A549 (cell line): ENCODE measurements at regions not wholly inside any gene's neighbourhood (a gene's known extent, or its start where the extent isn't known, plus 50 kb on each side); places are given as distances from the start of the nearest gene placed in this dataset.
"Not testable (repeated sequence)": the region's sequence is repeated elsewhere in the genome, so short reads cannot be mapped to it uniquely, and the experiment has no call there.

Experiments used
- ATAC-seq, 2 experiments: fragments of 200-7000 bp in 1 of 2; fragments of >200 bp in 1 of 2; cut with Nextera tagmentation in 1 of 2; cut with Tn5 transposase in 1 of 2; 3 replicates each; pipeline versions ENCODE4 v1.8.0 to v1.9.1; 2018 to 2020; ENCODE audit warnings: mild to moderate bottlenecking in 1 of 2, moderate library complexity in 1 of 2
- CTCF ChIA-PET: fragments of 300-600 bp; sonication (Branson Sonifier 250); formaldehyde crosslinking; extraction: SDS; loops from one replicate; lab custom pipeline; 2021; ENCODE audit warnings: antibody characterized with exemption, inconsistent platforms; lab: Yijun Ruan, JAX
- POLR2A ChIA-PET: fragments of 350-600 bp; formaldehyde crosslinking; extraction: SDS; loops from one replicate; lab custom pipeline; 2021; ENCODE audit warnings: antibody characterized with exemption, inconsistent platforms; lab: Yijun Ruan, JAX
- DNase-seq, 2 experiments: peaks; one replicate each; pipeline versions ENCODE4 v3.0.0 to v3.0.0-alpha.2; 2011 to 2016; ENCODE audit warnings: low read depth in 1 of 2, low spot score in 1 of 2
- FAIRE-seq: peaks from 2 replicates; lab custom pipeline; 2011; peaks lifted over from hg19 to GRCh38; lab: Jason Lieb, UNC
- H3K27ac ChIP-seq, 2 experiments: fragments of >200 bp; sonication (Bioruptor Twin); formaldehyde crosslinking; 3 replicates each; pipeline ENCODE4 v1.5.1; 2016 to 2017
- H3K4me1 ChIP-seq: fragments of >200 bp; sonication (Bioruptor Twin); formaldehyde crosslinking; 3 replicates; pipeline ENCODE4 v1.6.1; 2016
- H3K4me2 ChIP-seq: fragments of >200 bp; sonication (Bioruptor Twin); formaldehyde crosslinking; 3 replicates; pipeline ENCODE4 v1.6.1; 2016
- H3K4me3 ChIP-seq: fragments of >200 bp; sonication (Bioruptor Twin); formaldehyde crosslinking; 3 replicates; pipeline ENCODE4 v1.5.1; 2016
- H3K9me3 ChIP-seq: fragments of >200 bp; sonication (Bioruptor Twin); formaldehyde crosslinking; 3 replicates; pipeline ENCODE4 v1.6.1; 2016
- BCL3 ChIP-seq: fragments of >200 bp; sonication (Bioruptor Twin); formaldehyde crosslinking; IDR thresholded peaks from 3 replicates; pipeline ENCODE4 v1.6.1; 2016
- CEBPB ChIP-seq, 2 experiments: fragments of >200 bp in 1 of 2; sonication (Bioruptor Twin) in 1 of 2; formaldehyde crosslinking in 1 of 2; IDR thresholded peaks; 2 replicates each; pipeline ENCODE4 v1.6.1; 2012 to 2016
- CHD2 ChIP-seq: fragments of 150-350 bp; IDR thresholded peaks from 2 replicates; pipeline ENCODE4 v1.6.1; 2014; ENCODE audit warnings: low read length; ENCODE audit not compliant: partially characterized antibody
- CHD4 ChIP-seq: fragments of 200-600 bp; sonication (generic); IDR thresholded peaks from 2 replicates; pipeline ENCODE4 v1.6.1; 2016; ENCODE audit warnings: antibody characterized with exemption, mild to moderate bottlenecking, borderline replicate concordance
- CTCF ChIP-seq: fragments of >200 bp; sonication (Bioruptor Twin); formaldehyde crosslinking; IDR thresholded peaks from 3 replicates; pipeline ENCODE4 v1.5.1; 2016
- EP300 ChIP-seq, 2 experiments: fragments of >200 bp; sonication (Bioruptor Twin); formaldehyde crosslinking; IDR thresholded peaks; 2 replicates in 1 of 2; 3 replicates in 1 of 2; pipeline ENCODE4 v1.6.1; 2016 to 2017
- ESRRA ChIP-seq: fragments of 150-350 bp; IDR thresholded peaks from 2 replicates; pipeline ENCODE4 v1.6.1; 2014; ENCODE audit warnings: mild to moderate bottlenecking, low read length, borderline replicate concordance
- GATA3 ChIP-seq: IDR thresholded peaks from 2 replicates; pipeline ENCODE4 v1.6.1; 2012; ENCODE audit warnings: borderline replicate concordance
- HDAC2 ChIP-seq: fragments of 200-600 bp; sonication (generic); IDR thresholded peaks from 2 replicates; pipeline ENCODE4 v1.6.1; 2016
- HOXA7 ChIP-seq: fragments of 250-450 bp; sonication (Bioruptor Pico); IDR thresholded peaks from 2 replicates; pipeline ENCODE4 v1.5.0; 2020; ENCODE audit warnings: mild to moderate bottlenecking, moderate library complexity
- JUN ChIP-seq, 2 experiments: fragments of >200 bp; sonication (Bioruptor Twin); formaldehyde crosslinking; IDR thresholded peaks; 2 replicates in 1 of 2; 3 replicates in 1 of 2; pipeline ENCODE4 v1.6.1; 2016 to 2017
- JUNB ChIP-seq: fragments of >200 bp; sonication (Bioruptor Twin); formaldehyde crosslinking; IDR thresholded peaks from 2 replicates; pipeline ENCODE4 v1.6.1; 2016
- KDM1A ChIP-seq: fragments of 200-600 bp; sonication (generic); IDR thresholded peaks from 2 replicates; pipeline ENCODE4 v1.6.1; 2016; ENCODE audit warnings: low read depth, mild to moderate bottlenecking
- KDM5A ChIP-seq: fragments of 200-600 bp; sonication (generic); IDR thresholded peaks from 2 replicates; pipeline ENCODE4 v1.6.1; 2016; ENCODE audit warnings: antibody characterized with exemption, mild to moderate bottlenecking
- MAFK ChIP-seq: fragments of 450-650 bp; IDR thresholded peaks from 2 replicates; pipeline ENCODE4 v1.6.1; 2014; ENCODE audit not compliant: partially characterized antibody
- NPAS2 ChIP-seq: fragments of 250-450 bp; sonication (Bioruptor Pico); IDR thresholded peaks from 2 replicates; pipeline ENCODE4 v1.8.0; 2022; ENCODE audit warnings: mild to moderate bottlenecking, moderate library complexity, borderline replicate concordance
- NR3C1 ChIP-seq: fragments of >200 bp; sonication (Bioruptor Twin); formaldehyde crosslinking; IDR thresholded peaks from 3 replicates; pipeline ENCODE4 v1.6.1; 2017
- POLR2A ChIP-seq: IDR thresholded peaks from 2 replicates; pipeline ENCODE4 v1.6.1; 2012; ENCODE audit warnings: mild to moderate bottlenecking, low read length
- RAD21 ChIP-seq, 2 experiments: fragments of >200 bp in 1 of 2; sonication (Bioruptor Twin) in 1 of 2; formaldehyde crosslinking in 1 of 2; IDR thresholded peaks in 1 of 2; conservative IDR thresholded peaks in 1 of 2; 2 replicates in 1 of 2; 3 replicates in 1 of 2; pipeline ENCODE4 v1.6.1; 2012 to 2018; ENCODE audit warnings: inconsistent platforms in 1 of 2
- RARB ChIP-seq: fragments of 250-450 bp; sonication (Bioruptor Pico); IDR thresholded peaks from 2 replicates; pipeline ENCODE4 v1.8.0; 2021; ENCODE audit warnings: mild to moderate bottlenecking, moderate library complexity
- RCOR1 ChIP-seq: fragments of 150-350 bp; IDR thresholded peaks from 2 replicates; pipeline ENCODE4 v1.6.1; 2014; ENCODE audit warnings: antibody characterized with exemption, low read length, low read depth
- REST ChIP-seq: fragments of 200-600 bp; sonication (generic); IDR thresholded peaks from 2 replicates; pipeline ENCODE4 v1.6.1; 2016; ENCODE audit warnings: antibody characterized with exemption, mild to moderate bottlenecking, moderate library complexity
- RFX5 ChIP-seq: fragments of 450-650 bp; IDR thresholded peaks from 2 replicates; pipeline ENCODE4 v1.7.1; 2014; ENCODE audit warnings: antibody characterized with exemption, mild to moderate bottlenecking, moderate library complexity
- SREBF2 ChIP-seq: fragments of 450-650 bp; IDR thresholded peaks from 2 replicates; pipeline ENCODE4 v1.6.1; 2014; ENCODE audit warnings: mild to moderate bottlenecking, moderate library complexity
- ZC3H11A ChIP-seq: fragments of 450-650 bp; IDR thresholded peaks from 2 replicates; pipeline ENCODE4 v1.6.1; 2014; ENCODE audit warnings: antibody characterized with exemption, mild to moderate bottlenecking
- WGBS: methylation state at CpG from one replicate; pipeline ENCODE4 v1.1.6; 2017; ENCODE audit errors: missing lambda C conversion rate; 5-methylcytosine and 5-hydroxymethylcytosine counted together

GRCh38 chr3:193970131-193970772 is 165.7 kb upstream of the HES1 start:
- FAIRE-seq, H3K4me2 ChIP-seq, H3K9me3 ChIP-seq, H3K27ac ChIP-seq, POLR2A ChIA-PET, H3K4me3 ChIP-seq: not testable (repeated sequence)
- TF ChIP-seq CTCF = peak; percentile 9; the same call in 1 of the 3 replicates
- peak; percentile 63 for TF ChIP-seq ZC3H11A
- peak in 1 of 2 experiments; percentile 25; a peak in 1 of 5 replicates for TF ChIP-seq RAD21 (conservative IDR thresholded peaks at IDR 0.05 in 1 of 2, IDR thresholded peaks at IDR 0.05 in 1 of 2)
- CTCF ChIA-PET = interaction anchor here (0.6 to 2.2 kb wide), 6 partner anchors 9 to 53 kb away, joined by 3 to 8 read pairs (median 4); no protein-coding TSS in a partner anchor
- DNase-seq (peak; percentile 24 to 57), ATAC-seq (peak; percentile 74 to 91; a peak in 5 of 6 replicates)
- 41% methylated on average over 7 of the region's 7 CpGs for WGBS
- H3K4me1 ChIP-seq = peaks cover 27% of the 10 kb centered on the region

- POLR2A ChIA-PET = no interaction called here
- no peak for DNase-seq
- CTCF ChIA-PET = interaction anchor here (1.1 to 2.2 kb wide), 5 partner anchors 10 to 31 kb away, joined by 3 to 8 read pairs (median 4); no protein-coding TSS in a partner anchor
- 71% methylated on average over 3 of the region's 3 CpGs for WGBS
- Histone ChIP-seq H3K4me2 (0 out of 3 replicates have a peak overlapping the region, but pooled peaks have one; percentile 16), H3K4me1 (peaks cover 31% of the 10 kb centered on the region), H3K27ac (no peak overlapping the region), H3K9me3 (no peaks in the 10 kb centered on the region), H3K4me3 (no peak overlapping the region)
- TF ChIP-seq ZC3H11A (no peak), KDM5A (no peak), BCL3 (no peak), GATA3 (no peak), CTCF (no peak), CHD2 (no peak), JUN (IDR thresholded peaks at IDR 0.05) (no peak), HDAC2 (no peak), CHD4 (no peak), SREBF2 (no peak), KDM1A (no peak), RARB (CRISPR knock-in tag) (no peak), HOXA7 (CRISPR knock-in tag) (no peak), EP300 (IDR thresholded peaks at IDR 0.05) (no peak)
- FAIRE-seq = no peak
- ATAC-seq = no peak
These were observed 165.2 kb upstream of the HES1 start for GRCh38 chr3:193970773-193971206.

GRCh38 chr3:193971261-193971751 is 164.6 kb upstream of the HES1 start:
- POLR2A ChIA-PET = no interaction called here
- no peak for TF ChIP-seq MAFK
- TF ChIP-seq REST = no peak
- TF ChIP-seq RCOR1 = no peak
- TF ChIP-seq CEBPB (IDR thresholded peaks at IDR 0.05) = no peak
- no peak for TF ChIP-seq RARB (CRISPR knock-in tag)
- TF ChIP-seq NPAS2 (CRISPR knock-in tag) = no peak
- no peak for TF ChIP-seq POLR2A
- TF ChIP-seq ESRRA = no peak
- TF ChIP-seq NR3C1 = no peak
- no peak for TF ChIP-seq RFX5
- TF ChIP-seq HOXA7 (CRISPR knock-in tag) = no peak
- TF ChIP-seq HDAC2 = no peak
- no peak for TF ChIP-seq JUNB
- CTCF ChIA-PET = interaction anchor here (1.1 to 2.2 kb wide), 2 partner anchors 10 kb away, joined by 3 to 8 read pairs; no protein-coding TSS in a partner anchor

More at GRCh38 chr3:193971261-193971751, 164.6 kb upstream of the HES1 start:
- H3K4me2 ChIP-seq = 0 out of 3 replicates have a peak overlapping the region, but pooled peaks have one; percentile 16
- H3K9me3 ChIP-seq = no peaks in the 10 kb centered on the region
- no peak overlapping the region for H3K4me3 ChIP-seq
- no peak overlapping the region for H3K27ac ChIP-seq
- ATAC-seq = no peak; a peak in 1 of 6 replicates
- peak in 1 of 2 experiments; percentile 12 for DNase-seq
- 79% methylated on average over 9 of the region's 9 CpGs for WGBS
- H3K4me1 ChIP-seq = peaks cover 31% of the 10 kb centered on the region
- FAIRE-seq = no peak
